ENCODE measurements at regions not wholly inside any gene's neighbourhood (a gene's known extent, or its start where the extent isn't known, plus 50 kb on each side); places are given as distances from the start of the nearest gene placed in this dataset.
"Not testable (repeated sequence)": the region's sequence is repeated elsewhere in the genome, so short reads cannot be mapped to it uniquely, and the experiment has no call there.

DNA sequence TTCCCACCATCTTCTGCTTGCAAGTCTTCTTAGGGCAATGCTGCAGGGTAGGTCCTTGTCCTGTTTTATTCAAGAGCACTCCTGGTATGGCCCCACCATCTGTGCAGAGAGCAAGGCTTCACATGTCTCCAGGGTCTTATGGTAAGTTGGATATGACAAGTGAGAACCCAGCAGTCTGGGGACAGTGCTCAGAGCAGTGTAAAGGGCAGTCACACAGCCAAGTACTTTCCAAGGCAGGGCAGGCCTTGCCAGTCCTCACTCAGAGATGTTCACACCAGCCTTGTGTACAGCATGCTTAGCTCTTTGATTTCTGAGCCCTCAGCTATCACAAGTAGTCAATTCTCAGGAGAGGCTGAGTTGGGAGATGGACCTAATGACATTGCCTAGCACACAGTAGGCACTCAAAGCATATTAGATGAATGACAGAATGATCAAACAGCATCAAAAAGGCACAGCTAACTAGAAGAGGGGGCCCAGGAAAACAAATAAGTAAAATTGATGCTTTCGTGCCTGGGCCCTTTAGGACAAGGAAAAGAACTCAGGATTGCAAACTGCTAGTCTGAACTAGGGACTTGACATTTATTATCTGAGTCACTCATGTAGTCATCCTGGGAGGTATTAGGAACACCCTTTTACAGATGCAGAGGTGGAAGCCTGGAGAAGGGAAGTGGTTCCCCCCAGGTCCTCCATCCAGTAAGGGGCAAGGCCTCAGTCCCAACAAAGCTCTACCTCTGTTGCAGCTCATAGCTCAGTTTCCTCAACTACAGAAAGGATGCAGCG lies 86.7 kb upstream of the CTAGE1 start:
- DNase-seq, result no peak

GRCh38 chr18:22505141-22505591 lies 87.5 kb upstream of the CTAGE1 start:
- no peak for DNase-seq

DNA sequence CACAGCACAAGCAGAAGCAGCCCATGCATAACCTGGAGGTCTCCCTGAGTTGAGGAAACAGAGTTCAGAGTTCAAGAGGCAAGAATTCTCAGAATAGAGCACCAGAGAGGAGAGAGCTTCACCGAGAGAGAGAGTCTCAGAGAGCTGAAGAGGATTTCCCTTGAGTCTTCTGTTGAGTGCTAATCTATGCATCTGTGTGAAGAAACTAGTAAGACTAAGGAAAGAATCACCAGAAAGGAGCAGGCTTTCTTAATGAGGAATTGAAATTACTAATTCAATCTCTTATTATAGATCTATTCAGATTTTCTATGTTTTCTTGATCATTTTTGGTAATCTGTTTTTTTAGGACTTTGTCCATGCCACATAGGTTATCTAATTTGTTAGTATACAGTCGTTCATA lies 89.3 kb upstream of the CTAGE1 start:
- DNase-seq, result no peak

DNA sequence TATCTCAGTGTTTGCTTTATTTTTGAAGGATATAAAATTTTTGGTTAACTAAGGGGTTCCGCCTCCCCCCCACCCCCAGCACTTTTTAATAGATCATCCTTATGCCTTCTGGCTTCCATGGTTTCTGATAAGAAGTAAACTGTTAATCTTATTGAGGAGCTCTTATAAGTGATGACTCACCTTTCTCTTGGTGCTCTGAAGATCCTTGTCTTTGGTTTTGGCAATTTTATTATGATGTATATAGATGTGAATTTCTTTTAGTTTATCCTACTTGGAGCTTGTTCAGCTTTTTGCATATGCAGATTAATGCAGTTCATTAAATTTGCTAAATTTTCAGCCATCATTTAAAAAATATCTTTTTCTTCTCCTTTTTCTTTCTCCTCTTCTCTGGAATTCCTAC lies 91.7 kb upstream of the CTAGE1 start:
- DNase-seq, result no peak

GRCh38 chr18:22510697-22511096 lies 93.0 kb upstream of the CTAGE1 start:
- no peak for DNase-seq

DNA sequence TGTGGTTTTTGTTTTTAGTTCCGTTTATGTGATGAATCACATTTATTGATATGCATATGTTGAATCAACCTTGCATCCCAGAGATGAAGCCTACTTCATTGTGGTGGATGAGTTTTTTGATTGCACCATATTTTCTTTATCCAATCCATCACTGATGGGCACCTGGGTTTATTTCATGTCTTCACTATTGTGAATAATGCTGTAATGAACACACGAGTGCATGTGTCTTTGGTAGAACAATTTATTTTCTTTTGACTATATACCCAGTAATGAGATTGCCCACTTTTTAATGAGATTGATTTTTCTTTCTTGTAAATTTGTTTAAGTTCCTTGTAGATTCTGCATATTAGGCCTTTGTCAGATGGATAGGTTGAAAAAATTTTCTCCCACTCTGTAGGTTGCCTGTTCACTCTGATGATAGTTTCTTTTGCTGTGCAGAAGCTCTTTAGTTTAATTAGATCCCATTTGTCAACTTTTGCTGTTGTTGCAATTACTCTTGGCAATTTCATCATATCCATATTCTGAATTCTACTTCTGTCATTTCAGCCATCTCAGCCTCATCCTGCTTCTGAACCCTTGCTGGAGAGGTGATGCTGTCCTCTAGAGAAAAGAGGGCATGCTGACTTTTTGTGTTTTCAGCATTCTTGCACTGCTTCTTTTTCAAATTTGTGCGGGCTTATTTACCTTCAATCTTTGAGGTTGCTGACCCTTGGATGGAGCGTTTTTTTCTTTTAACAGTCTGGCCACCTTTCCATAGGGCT lies 96.2 kb upstream of the CTAGE1 start:
- no peak for DNase-seq

- DNase-seq, result no peak
Measured at GRCh38 chr18:22514655-22515054, 96.9 kb upstream of the CTAGE1 start.

DNA sequence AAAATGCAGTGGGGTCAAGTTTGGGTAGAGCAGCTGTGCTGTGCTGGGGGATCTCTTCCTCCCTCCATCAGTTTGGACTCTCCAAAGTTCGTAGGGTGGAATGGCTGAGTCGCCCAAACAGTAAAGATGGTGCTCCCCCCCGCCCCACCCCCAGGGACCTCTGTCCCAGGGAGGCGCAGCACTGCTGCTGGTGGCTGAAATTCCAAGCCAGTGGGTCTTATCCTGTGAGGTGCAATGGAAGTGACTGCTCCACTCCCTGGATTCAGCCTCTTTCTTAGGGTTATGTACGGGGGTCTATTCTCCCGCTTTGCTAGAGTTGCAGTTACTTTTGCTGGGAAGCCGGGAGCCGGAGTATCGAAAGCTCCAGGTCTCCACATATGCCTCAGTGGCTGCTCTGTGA lies 97.5 kb upstream of the CTAGE1 start:
- DNase-seq, result no peak

GRCh38 chr18:22517356-22517755 lies 99.6 kb upstream of the CTAGE1 start:
- no peak for DNase-seq

GRCh38 chr18:22521026-22521707 lies 103.5 kb upstream of the CTAGE1 start:
- no peak for DNase-seq

- no peak for DNase-seq
Measured at GRCh38 chr18:22523481-22523880, 105.8 kb upstream of the CTAGE1 start.

- no peak for DNase-seq
Measured at GRCh38 chr18:22524783-22525182, 107.1 kb upstream of the CTAGE1 start.

GRCh38 chr18:22525313-22525712 lies 107.6 kb upstream of the CTAGE1 start:
- no peak for DNase-seq

GRCh38 chr18:22525883-22526282 lies 108.2 kb upstream of the CTAGE1 start:
- no peak for DNase-seq

GRCh38 chr18:22528291-22528690 lies 110.6 kb upstream of the CTAGE1 start:
- DNase-seq, result no peak

- not testable (repeated sequence) for DNase-seq
Measured at GRCh38 chr18:22534706-22535105, 117.0 kb upstream of the CTAGE1 start.

- no peak for DNase-seq
Measured at GRCh38 chr18:22536558-22536957, 118.8 kb upstream of the CTAGE1 start.

DNA sequence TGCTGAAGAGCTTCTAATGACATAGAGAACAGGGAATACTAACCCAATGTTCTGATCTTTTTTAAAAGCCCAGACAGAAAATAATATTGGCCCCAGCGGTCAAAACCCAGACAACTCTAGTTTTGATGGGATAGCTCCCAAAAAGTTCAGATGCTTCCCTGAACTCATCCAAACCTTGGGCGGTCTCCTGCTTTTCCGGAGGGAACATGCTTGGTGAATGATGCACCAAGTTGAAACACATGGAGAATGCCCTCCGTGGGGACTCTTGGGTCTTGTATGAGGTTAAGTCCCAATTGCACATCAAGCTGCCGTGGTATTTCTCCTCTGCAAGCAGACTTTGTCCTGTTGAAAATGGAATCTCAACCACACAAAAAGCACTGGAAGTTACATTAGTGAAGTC lies 120.7 kb upstream of the CTAGE1 start:
- DNase-seq, result no peak

- no peak for DNase-seq
Measured at GRCh38 chr18:22539051-22539765, 121.5 kb upstream of the CTAGE1 start.

DNA sequence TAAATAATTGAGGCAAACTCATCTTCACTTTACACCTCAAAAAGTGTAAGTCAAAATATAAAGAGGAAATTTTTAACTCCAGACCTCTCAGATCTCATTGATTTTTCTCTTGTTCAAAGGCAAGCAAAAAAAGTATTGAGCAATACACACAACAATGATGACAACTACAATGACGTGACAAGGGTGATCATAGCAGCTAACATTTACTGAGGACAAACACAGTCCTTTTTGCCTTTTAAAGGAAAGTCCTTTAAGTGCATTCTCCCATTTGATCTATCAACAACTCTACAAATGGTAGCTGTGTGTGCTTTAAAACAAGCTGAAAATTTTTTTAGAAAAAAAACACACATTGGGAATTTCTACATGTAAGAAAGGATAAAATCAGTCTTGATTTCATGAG lies 123.5 kb upstream of the CTAGE1 start:
- no peak for DNase-seq

- DNase-seq, result no peak
Measured at GRCh38 chr18:22542406-22542835, 124.7 kb upstream of the CTAGE1 start.

GRCh38 chr18:22543769-22544168 lies 126.1 kb upstream of the CTAGE1 start:
- DNase-seq, result no peak

- DNase-seq, result no peak
Measured at GRCh38 chr18:22544626-22545025, 126.9 kb upstream of the CTAGE1 start.
